HG03520 (cell line): ENCODE measurements at regions not wholly inside any gene's neighbourhood (a gene's known extent, or its start where the extent isn't known, plus 50 kb on each side); places are given as distances from the start of the nearest gene placed in this dataset.

Experiments used
- ATAC-seq: cut with Tn5 transposase; IDR thresholded peaks from one replicate; pipeline ENCODE4 v1.9.1; 2021; ENCODE audit warnings: mild to moderate bottlenecking, moderate library complexity; ENCODE audit not compliant: unreplicated experiment

DNA sequence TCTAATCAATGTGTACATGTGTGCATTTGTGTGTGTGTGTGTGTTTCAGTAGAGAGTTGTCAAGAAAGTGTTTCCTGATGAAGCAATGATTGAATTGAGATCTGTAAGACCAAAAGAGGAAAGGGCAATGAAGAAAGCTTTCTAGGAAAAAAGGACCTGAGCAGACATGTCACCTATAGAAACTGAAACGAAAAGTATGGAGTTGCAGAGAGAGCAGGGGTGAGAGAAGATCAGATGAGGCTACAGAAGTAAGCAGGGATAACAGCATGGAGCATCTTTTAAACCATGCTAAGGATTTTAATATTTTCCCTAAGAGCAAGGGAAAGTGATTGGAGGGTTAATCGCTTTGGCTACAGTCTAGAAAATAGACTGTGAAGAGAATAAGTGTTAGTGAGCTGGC, 1459.4 kb upstream of the TENM4 start:
- ATAC-seq, result no peak

DNA sequence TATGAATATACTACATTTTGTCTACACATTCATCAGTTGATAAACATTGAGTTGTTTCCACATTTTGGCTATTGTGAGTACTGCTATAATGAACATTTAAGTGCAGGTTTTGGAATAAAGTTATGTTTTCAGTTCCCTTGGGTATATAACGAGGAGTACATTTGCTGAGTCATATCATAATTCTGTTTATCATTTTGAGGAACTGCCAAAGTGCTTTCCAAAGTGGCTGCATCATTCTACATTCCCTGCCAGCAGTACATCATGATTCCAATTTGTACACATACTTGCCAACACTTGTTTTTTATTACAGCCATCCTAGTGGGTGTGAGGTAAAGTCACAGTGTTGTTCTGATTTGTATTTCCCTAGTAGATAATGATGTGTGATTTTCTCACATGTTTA, 1458.6 kb upstream of the TENM4 start:
- no peak for ATAC-seq

- no peak for ATAC-seq
These were observed 1458.1 kb upstream of the TENM4 start for GRCh38 chr11:80898910-80899309.

DNA sequence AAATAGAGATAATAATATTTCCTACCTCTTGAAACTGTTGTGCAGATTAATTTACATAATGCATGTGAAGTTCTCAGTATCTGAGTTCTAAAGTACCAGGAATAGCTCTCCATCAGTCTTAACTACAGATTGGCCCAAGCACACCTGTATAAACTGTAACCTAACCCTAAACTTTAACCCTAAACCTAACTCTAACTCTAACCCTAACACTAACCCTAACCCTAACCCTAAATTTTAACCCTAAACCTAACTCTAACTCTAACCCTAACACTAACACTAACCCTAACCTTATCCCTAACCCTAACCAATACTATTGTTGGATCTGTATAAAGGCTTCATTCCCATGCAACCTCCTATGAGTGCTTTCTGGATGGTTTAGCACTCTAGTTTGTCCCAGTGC, 1445.9 kb upstream of the TENM4 start:
- ATAC-seq, result no peak

DNA sequence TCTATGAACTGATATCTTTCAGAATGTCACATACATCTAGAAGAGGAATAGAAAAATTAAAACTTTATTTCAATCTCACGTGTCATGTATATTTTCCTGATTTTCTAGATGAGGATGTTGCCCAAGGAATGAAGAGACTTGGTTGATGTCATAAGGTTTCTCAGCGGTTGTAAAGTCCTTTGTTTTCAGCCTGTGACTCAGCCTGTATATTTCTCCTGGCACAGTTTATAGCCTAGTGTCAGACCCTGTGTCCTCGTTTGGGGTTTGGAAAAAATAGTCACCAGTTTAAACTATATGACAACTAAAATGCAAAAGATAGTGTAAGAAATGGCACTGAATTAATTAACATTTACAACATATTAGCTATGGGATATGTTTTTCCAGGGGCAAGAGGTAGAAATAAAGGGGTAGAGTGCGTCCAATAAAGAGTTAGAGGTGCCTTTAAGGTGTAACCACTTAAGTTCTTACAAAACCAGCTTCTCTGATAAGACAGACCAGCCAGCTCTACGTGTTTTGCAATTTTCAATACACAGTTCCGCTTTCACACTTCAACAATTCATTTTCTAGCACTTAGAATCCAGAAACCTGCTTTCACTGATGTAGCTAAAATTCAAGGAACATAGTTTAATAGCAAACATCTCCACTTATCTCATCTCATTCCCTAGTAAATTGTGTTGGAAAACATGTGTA, 1432.6 kb upstream of the TENM4 start:
- no peak for ATAC-seq

- no peak for ATAC-seq
These were observed 1431.4 kb upstream of the TENM4 start for GRCh38 chr11:80872116-80872728.

DNA sequence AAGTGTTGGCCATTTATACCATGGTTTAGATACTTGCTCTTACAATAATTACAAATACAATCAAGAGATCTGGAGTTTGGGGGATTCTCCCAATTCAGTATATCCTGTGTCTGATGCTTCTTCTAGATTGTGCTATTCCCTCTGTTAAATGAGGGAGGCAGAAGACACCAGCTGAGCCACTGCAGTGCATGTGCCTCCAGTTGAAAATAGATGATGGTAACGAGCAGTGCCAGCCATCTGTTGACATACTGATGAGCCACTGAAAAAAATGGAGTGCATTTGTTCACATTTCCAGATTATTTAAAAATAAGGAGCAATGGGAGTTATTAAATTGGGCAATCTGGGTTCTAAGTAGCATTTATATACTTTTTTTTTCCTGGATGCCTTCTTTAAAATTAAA, 1428.0 kb upstream of the TENM4 start:
- ATAC-seq, result no peak

DNA sequence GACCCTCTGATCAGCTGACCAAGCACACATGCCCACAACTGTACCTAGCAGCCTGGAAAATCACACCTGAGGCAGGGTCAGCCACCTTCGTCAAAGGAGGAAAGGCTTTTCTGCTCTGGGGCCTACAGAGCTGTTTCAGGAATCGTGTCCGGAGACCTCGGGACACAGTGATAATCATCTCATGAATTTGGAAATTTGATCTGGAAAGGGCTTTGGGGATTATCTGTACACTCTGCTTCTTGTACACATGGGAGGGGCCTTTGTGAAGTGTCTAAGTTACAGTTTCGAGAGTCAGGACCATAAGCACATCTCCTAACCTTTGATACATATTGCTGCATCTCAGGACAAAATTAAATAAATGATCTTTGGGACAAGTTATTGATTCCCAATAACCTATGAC, 1421.2 kb upstream of the TENM4 start:
- no peak for ATAC-seq

DNA sequence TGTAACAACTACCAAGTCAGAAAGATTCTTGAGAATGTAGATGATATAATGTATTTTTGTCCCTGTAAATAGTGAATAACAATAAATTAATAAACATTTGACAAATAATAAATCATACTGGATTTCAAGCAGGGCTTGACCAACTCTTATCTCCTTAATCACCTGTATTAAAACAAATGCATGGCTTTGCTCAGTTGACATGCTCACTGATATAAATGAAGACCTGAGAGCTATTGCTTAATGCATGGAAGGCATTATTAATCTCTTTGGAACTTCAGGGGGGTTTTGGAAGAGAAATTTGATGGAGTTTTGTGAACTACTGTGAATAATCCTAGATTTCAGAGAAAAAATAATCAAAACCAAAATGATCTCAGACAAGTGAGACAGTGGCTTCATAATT, 1420.4 kb upstream of the TENM4 start:
- ATAC-seq, result no peak

DNA sequence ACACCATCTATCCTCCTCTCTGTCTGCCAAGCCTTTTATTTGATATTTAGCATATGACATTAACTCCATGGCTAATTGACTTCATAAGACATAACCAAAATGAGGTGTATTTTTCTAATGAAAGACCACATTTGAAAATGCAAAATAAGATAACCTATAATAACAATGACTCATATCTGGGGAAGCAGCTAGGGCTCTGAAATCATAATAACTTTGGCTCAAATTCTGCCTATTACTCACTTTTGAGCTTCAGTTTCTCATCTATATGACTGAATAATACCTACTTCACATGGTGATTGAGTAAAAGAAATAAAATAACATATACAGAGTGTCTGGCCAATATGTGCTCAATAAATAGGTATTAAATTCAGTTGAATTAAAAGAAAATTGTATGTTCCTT, 1419.8 kb upstream of the TENM4 start:
- no peak for ATAC-seq

DNA sequence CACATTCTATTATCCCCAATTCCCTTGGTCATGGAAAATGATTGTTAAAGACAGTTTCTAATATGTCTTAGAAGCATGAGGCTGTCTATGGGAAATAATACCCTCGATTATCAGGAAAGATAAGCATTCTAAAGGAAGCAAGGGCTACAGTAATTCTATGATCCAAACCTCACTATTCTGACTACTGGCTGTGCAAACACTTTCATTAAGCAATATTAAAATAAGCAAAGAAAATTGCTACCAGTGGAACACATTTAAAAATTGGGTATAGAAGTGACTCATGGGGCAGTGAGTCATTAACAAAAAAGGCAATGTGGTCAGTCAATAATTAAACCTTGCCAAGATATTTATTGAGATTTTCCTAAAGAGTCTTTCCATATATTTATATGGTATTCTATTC, 1415.2 kb upstream of the TENM4 start:
- no peak for ATAC-seq

GRCh38 chr11:80855426-80855825, 1414.6 kb upstream of the TENM4 start:
- no peak for ATAC-seq

- peak; percentile 28 for ATAC-seq
These were observed 1408.4 kb upstream of the TENM4 start for GRCh38 chr11:80849253-80849652.

- peak; percentile 96 for ATAC-seq
These were observed 1406.1 kb upstream of the TENM4 start for GRCh38 chr11:80846979-80847378.

- ATAC-seq, result no peak
These were observed 1405.6 kb upstream of the TENM4 start for GRCh38 chr11:80846442-80846841.

- ATAC-seq, result no peak
These were observed 1403.4 kb upstream of the TENM4 start for GRCh38 chr11:80844110-80844819.

DNA sequence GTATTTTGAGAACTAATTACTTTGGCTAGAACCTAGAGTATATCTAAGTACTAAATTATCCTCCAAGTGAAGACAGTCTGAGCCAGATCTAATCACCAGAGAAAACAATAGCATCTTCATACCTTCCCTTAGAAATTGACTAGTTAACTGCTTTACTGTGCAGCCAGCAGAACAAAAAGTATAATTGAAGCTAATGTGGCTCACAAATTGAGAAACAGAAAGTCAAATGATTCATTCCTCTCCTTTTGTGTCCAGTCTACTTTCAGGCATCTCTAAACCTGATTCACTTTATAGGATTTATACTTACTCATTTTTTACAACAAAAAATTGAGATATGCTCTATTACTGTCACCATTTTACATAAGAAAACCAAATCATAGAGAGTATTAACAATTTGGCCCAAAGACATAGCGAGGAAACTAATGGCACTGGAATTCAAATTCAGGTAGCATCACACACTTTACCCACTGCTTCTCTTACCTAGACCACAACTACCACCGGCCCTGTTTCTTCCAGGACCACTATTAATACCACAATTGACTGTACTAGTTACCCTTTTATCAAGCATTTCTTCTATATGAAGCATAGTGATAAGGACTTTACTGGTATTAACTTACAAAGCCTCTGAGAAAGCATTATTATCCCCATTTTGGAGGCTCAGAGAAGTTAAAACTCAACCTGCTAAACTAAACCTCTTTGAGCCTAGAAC, 1402.6 kb upstream of the TENM4 start:
- peak; percentile 51 for ATAC-seq

- no peak for ATAC-seq
These were observed 1401.4 kb upstream of the TENM4 start for GRCh38 chr11:80842246-80842645.

DNA sequence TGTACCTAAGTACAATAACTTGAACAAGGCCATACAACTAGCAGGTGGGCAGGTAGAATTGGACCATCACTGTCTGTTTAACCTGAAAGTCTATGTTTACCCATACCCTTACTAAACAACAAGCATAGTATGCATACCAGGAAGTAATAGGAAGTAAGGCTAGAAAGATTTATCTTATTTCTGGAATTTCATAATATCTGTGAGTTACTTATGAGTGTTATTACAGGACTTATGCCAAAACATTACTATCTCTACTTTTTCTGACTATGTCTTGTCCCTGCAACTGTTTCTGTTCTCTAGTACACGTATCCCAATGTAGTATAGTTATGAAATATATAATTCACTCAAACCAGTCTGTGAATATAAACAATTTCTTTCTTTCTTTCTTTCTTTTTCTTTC, 1400.8 kb upstream of the TENM4 start:
- no peak for ATAC-seq

- ATAC-seq, result no peak
These were observed 1397.3 kb upstream of the TENM4 start for GRCh38 chr11:80838153-80838552.

GRCh38 chr11:80837051-80837450, 1396.2 kb upstream of the TENM4 start:
- no peak for ATAC-seq

GRCh38 chr11:80831374-80831773, 1390.5 kb upstream of the TENM4 start:
- no peak for ATAC-seq
